ENCODE measurements at regions not wholly inside any gene's neighbourhood (a gene's known extent, or its start where the extent isn't known, plus 50 kb on each side); places are given as distances from the start of the nearest gene placed in this dataset.
A peak's percentile ranks its signal among the peaks of the same experiment; 100 is the strongest.

- TF ChIP-seq ZMAT4 (CRISPR knock-in tag; IDR thresholded peaks at IDR 0.05) (no peak), MLX (CRISPR knock-in tag; IDR thresholded peaks at IDR 0.05) (peak; percentile 51; the same call in 1 of the 2 replicates), EMX1 (CRISPR knock-in tag; IDR thresholded peaks at IDR 0.05) (no peak), SMAD3 (CRISPR knock-in tag; IDR thresholded peaks at IDR 0.05; ENCODE audit: borderline replicate concordance) (no peak), USF1 (CRISPR knock-in tag; IDR thresholded peaks at IDR 0.05) (no peak), MAX (CRISPR knock-in tag; IDR thresholded peaks at IDR 0.05) (no peak; the same call in 1 of the 2 replicates), E2F1 (CRISPR knock-in tag; IDR thresholded peaks at IDR 0.05) (no peak), ELF4 (CRISPR knock-in tag; IDR thresholded peaks at IDR 0.05; ENCODE audit: low read depth) (no peak), ZSCAN18 (CRISPR knock-in tag; IDR thresholded peaks at IDR 0.05) (no peak), PRDM15 (CRISPR knock-in tag; IDR thresholded peaks at IDR 0.05) (no peak), AR (CRISPR knock-in tag; IDR thresholded peaks at IDR 0.05) (no peak), ATF1 (CRISPR knock-in tag; IDR thresholded peaks at IDR 0.05) (no peak), STAT6 (CRISPR knock-in tag; conservative IDR thresholded peaks at IDR 0.05; ENCODE audit: low read depth) (no peak), ZNF423 (CRISPR knock-in tag; IDR thresholded peaks at IDR 0.05) (peak; percentile 7; the same call in 1 of the 2 replicates), ZNF416 (CRISPR knock-in tag; IDR thresholded peaks at IDR 0.05) (no peak), MXD4 (CRISPR knock-in tag; IDR thresholded peaks at IDR 0.05; ENCODE audit: borderline replicate concordance) (no peak), FOXJ3 (CRISPR knock-in tag; IDR thresholded peaks at IDR 0.05; ENCODE audit: borderline replicate concordance) (no peak), ZNF396 (CRISPR knock-in tag; IDR thresholded peaks at IDR 0.05; ENCODE audit: borderline replicate concordance) (no peak)
These were observed 134.7 kb downstream of the TPRA1 start (continued) for GRCh38 chr3:127455541-127456450.

All from WTC11 (cell line).